ENCODE measurements at regions not wholly inside any gene's neighbourhood (a gene's known extent, or its start where the extent isn't known, plus 50 kb on each side); places are given as distances from the start of the nearest gene placed in this dataset.
"Not testable (repeated sequence)": the region's sequence is repeated elsewhere in the genome, so short reads cannot be mapped to it uniquely, and the experiment has no call there.

DNA sequence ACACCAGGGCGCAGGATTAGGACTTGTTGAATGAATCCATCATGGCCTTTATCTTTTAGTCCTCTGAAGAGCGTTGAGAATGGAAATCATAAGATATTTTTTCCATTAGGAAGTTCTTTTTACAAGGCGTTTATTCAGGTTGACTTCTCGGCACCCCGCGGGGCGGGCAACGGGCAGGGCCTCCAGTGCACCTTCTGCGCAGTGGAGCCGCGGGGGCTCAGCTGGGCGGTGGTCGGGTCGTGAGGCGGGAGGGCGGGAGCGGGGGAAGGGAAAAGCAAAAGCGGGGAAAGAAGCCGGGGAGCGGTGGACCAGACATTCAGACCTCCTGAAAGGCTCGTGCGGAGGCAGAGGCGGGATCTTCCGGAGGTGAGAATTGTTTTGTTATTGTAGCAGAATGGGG is 258.3 kb upstream of the NOTCH2NLA start:
- H3K9me3 ChIP-seq (ENCODE audit: low read length); H3K9ac ChIP-seq (ENCODE audit: low read length); H3K36me3 ChIP-seq (ENCODE audit: insufficient read depth, low read length); H3F3A ChIP-seq (ENCODE audit: insufficient read depth, low read length); H3K27ac ChIP-seq (ENCODE audit: low read depth, low read length, poor library complexity, severe bottlenecking); H4K20me1 ChIP-seq (ENCODE audit: insufficient read depth, low read length); H3K27me3 ChIP-seq (ENCODE audit: insufficient read depth, low read length); H2AFZ ChIP-seq (ENCODE audit: low read length); H3K4me1 ChIP-seq (ENCODE audit: insufficient read depth, low read length, severe bottlenecking); H3K79me2 ChIP-seq (ENCODE audit: insufficient read depth, low read length); H3K9me2 ChIP-seq (ENCODE audit: low read depth, low read length); H3K4me3 ChIP-seq (ENCODE audit: low read depth, low read length, poor library complexity, severe bottlenecking); H3K4me2 ChIP-seq (ENCODE audit: low read length): not testable (repeated sequence)

DNA sequence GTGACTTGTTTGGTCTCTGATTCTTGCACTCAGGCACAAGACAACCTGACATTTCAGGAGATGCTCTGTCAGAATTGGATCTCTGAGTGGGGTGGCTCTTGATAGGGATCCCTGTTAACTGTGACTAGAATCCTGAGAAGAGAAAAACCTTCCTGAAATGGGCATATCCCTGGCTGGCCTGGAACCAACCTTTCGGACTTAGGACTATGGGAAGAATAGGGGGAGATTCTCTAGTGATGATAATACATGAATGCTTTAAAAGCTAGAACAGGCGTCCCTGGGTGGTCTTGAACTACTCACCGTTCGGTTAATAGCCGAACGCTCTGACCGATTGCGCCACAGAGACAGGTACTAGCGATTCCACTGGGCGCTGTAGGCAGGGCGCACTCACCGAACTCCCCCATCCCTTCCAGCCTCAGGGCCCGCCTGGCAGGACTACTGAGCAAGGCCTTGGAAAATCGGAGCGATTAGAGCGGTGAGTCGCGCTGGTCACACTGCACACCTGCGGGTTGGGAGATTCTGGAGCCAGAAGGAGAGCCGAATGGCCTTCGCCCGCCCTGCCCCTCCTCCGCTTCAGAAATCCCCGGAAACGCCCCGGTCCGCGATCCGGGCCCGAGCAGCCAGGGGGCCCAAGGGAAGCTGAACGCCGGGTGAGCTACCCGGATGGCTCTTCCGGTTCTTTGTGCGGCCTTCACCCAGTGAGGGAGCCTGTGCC is 257.6 kb upstream of the NOTCH2NLA start:
- not testable (repeated sequence) for H3K36me3 ChIP-seq (ENCODE audit: insufficient read depth, low read length); H3K79me2 ChIP-seq (ENCODE audit: insufficient read depth, low read length); H2AFZ ChIP-seq (ENCODE audit: low read length); H3K4me1 ChIP-seq (ENCODE audit: insufficient read depth, low read length, severe bottlenecking); H3F3A ChIP-seq (ENCODE audit: insufficient read depth, low read length); H3K9ac ChIP-seq (ENCODE audit: low read length); H3K9me2 ChIP-seq (ENCODE audit: low read depth, low read length); H3K27me3 ChIP-seq (ENCODE audit: insufficient read depth, low read length); H3K4me3 ChIP-seq (ENCODE audit: low read depth, low read length, poor library complexity, severe bottlenecking); H3K27ac ChIP-seq (ENCODE audit: low read depth, low read length, poor library complexity, severe bottlenecking); H3K9me3 ChIP-seq (ENCODE audit: low read length); H4K20me1 ChIP-seq (ENCODE audit: insufficient read depth, low read length); H3K4me2 ChIP-seq (ENCODE audit: low read length)

DNA sequence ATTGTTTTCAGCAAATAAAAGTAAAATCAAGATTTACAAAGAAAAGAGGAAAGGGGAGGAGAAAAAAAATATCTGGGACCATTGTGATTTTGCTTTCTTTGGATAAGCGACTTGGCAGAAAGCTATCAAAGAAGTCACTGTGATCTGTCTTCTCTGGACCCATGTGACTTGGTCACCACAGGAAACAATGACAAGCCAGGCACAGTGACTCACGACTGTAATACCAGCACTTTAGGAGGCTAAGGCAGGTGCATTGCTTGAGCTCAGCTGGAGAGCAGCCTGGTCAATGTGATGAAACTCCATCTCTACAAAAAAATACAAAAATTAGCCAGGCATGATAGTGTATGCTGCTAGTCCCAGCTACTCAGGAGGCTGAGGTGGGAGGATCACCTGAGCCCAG is 255.4 kb upstream of the NOTCH2NLA start:
- not testable (repeated sequence) for H3K9ac ChIP-seq (ENCODE audit: low read length); H3K36me3 ChIP-seq (ENCODE audit: insufficient read depth, low read length); H3K9me2 ChIP-seq (ENCODE audit: low read depth, low read length); H2AFZ ChIP-seq (ENCODE audit: low read length); H3K4me3 ChIP-seq (ENCODE audit: low read depth, low read length, poor library complexity, severe bottlenecking); H3K9me3 ChIP-seq (ENCODE audit: low read length); H3K27me3 ChIP-seq (ENCODE audit: insufficient read depth, low read length); H3K4me2 ChIP-seq (ENCODE audit: low read length); H3K79me2 ChIP-seq (ENCODE audit: insufficient read depth, low read length); H3K27ac ChIP-seq (ENCODE audit: low read depth, low read length, poor library complexity, severe bottlenecking); H4K20me1 ChIP-seq (ENCODE audit: insufficient read depth, low read length); H3K4me1 ChIP-seq (ENCODE audit: insufficient read depth, low read length, severe bottlenecking); H3F3A ChIP-seq (ENCODE audit: insufficient read depth, low read length)

DNA sequence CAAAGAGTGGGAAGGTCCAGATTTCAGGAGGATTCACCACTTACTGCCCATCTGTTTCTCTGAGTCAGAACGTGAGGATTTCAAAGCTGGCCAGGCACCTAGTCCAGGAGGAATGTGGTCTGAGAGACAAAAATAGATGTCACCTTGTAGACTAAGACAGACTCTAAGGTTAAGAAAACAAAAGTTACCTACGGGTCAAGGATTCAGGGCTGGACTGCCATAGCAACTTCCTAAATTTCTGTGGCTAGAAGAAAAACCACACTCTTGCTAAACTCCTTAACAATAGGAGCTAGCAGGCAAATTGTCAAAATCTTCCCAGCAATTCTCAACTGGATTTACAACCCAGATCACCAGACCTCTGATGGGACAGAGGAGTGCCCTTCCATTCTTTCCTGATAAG is 250.4 kb upstream of the NOTCH2NLA start:
- not testable (repeated sequence) for H3K79me2 ChIP-seq (ENCODE audit: insufficient read depth, low read length); H3K27ac ChIP-seq (ENCODE audit: low read depth, low read length, poor library complexity, severe bottlenecking); H2AFZ ChIP-seq (ENCODE audit: low read length); H3F3A ChIP-seq (ENCODE audit: insufficient read depth, low read length); H3K4me1 ChIP-seq (ENCODE audit: insufficient read depth, low read length, severe bottlenecking); H3K9me3 ChIP-seq (ENCODE audit: low read length); H3K27me3 ChIP-seq (ENCODE audit: insufficient read depth, low read length); H3K36me3 ChIP-seq (ENCODE audit: insufficient read depth, low read length); H3K4me2 ChIP-seq (ENCODE audit: low read length); H3K9me2 ChIP-seq (ENCODE audit: low read depth, low read length); H3K4me3 ChIP-seq (ENCODE audit: low read depth, low read length, poor library complexity, severe bottlenecking); H4K20me1 ChIP-seq (ENCODE audit: insufficient read depth, low read length); H3K9ac ChIP-seq (ENCODE audit: low read length)

DNA sequence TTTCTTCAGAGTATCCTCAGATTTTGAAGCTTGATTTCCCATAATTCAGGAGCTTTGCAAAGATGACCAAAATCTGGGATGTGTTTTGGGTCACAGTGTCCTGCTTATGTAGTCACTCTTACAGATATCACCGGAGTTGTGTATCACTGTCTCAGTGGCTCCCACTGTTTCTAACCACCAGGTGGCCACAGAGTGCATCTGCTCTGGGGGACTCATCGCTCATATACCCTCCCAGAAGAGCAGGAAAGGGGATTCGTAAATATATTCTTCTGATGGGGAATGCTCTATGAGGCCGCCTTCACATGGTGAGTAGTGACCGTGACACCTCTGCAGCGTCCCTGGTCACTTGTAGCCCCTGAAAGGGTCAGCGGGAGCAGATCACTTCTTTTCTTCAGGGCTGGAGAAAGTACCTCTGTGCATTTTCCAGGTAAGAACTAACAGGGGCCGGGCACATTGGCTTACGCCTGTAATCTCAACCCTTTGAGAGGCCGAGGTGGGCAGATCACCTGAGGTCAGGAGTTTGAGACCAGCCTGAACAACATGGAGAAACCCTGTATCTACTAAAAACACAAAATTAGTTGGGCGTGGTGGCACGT is 249.4 kb upstream of the NOTCH2NLA start:
- H3K27ac ChIP-seq (ENCODE audit: low read depth, low read length, poor library complexity, severe bottlenecking); H3K79me2 ChIP-seq (ENCODE audit: insufficient read depth, low read length); H4K20me1 ChIP-seq (ENCODE audit: insufficient read depth, low read length); H3K4me2 ChIP-seq (ENCODE audit: low read length); H3K9ac ChIP-seq (ENCODE audit: low read length); H3K9me3 ChIP-seq (ENCODE audit: low read length); H3K36me3 ChIP-seq (ENCODE audit: insufficient read depth, low read length); H3F3A ChIP-seq (ENCODE audit: insufficient read depth, low read length); H3K4me1 ChIP-seq (ENCODE audit: insufficient read depth, low read length, severe bottlenecking); H3K9me2 ChIP-seq (ENCODE audit: low read depth, low read length); H2AFZ ChIP-seq (ENCODE audit: low read length); H3K27me3 ChIP-seq (ENCODE audit: insufficient read depth, low read length); H3K4me3 ChIP-seq (ENCODE audit: low read depth, low read length, poor library complexity, severe bottlenecking): not testable (repeated sequence)
- TF ChIP-seq, protein P1, sequence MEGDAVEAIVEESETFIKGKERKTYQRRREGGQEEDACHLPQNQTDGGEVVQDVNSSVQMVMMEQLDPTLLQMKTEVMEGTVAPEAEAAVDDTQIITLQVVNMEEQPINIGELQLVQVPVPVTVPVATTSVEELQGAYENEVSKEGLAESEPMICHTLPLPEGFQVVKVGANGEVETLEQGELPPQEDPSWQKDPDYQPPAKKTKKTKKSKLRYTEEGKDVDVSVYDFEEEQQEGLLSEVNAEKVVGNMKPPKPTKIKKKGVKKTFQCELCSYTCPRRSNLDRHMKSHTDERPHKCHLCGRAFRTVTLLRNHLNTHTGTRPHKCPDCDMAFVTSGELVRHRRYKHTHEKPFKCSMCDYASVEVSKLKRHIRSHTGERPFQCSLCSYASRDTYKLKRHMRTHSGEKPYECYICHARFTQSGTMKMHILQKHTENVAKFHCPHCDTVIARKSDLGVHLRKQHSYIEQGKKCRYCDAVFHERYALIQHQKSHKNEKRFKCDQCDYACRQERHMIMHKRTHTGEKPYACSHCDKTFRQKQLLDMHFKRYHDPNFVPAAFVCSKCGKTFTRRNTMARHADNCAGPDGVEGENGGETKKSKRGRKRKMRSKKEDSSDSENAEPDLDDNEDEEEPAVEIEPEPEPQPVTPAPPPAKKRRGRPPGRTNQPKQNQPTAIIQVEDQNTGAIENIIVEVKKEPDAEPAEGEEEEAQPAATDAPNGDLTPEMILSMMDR (IDR thresholded peaks at IDR 0.05; ENCODE audit: low read length) = peak; percentile 50

DNA sequence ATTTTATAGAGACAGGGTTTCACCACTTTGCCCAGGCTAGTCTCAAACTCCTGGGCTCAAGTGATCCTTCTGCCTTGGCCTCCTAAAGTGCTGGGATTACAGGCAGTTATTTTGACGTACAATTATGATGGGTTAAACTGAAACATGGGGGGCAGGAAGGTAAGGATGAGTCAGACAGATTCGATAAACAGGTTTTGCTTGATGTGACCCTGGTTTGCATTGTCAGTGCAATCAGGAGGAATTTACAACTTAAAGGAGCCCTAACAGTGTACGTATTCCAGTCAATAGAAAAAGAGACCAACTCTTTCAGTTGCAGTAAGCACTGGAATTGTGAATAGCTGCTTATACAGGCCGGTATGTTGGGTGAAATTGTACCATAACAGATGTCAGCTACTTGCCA is 246.3 kb upstream of the NOTCH2NLA start:
- not testable (repeated sequence) for H2AFZ ChIP-seq (ENCODE audit: low read length); H3K9ac ChIP-seq (ENCODE audit: low read length); H3K79me2 ChIP-seq (ENCODE audit: insufficient read depth, low read length); H3K27me3 ChIP-seq (ENCODE audit: insufficient read depth, low read length); H3K27ac ChIP-seq (ENCODE audit: low read depth, low read length, poor library complexity, severe bottlenecking); H3K4me2 ChIP-seq (ENCODE audit: low read length); H4K20me1 ChIP-seq (ENCODE audit: insufficient read depth, low read length); H3K4me1 ChIP-seq (ENCODE audit: insufficient read depth, low read length, severe bottlenecking); H3K36me3 ChIP-seq (ENCODE audit: insufficient read depth, low read length); H3K9me2 ChIP-seq (ENCODE audit: low read depth, low read length); H3K4me3 ChIP-seq (ENCODE audit: low read depth, low read length, poor library complexity, severe bottlenecking); H3F3A ChIP-seq (ENCODE audit: insufficient read depth, low read length); H3K9me3 ChIP-seq (ENCODE audit: low read length)

DNA sequence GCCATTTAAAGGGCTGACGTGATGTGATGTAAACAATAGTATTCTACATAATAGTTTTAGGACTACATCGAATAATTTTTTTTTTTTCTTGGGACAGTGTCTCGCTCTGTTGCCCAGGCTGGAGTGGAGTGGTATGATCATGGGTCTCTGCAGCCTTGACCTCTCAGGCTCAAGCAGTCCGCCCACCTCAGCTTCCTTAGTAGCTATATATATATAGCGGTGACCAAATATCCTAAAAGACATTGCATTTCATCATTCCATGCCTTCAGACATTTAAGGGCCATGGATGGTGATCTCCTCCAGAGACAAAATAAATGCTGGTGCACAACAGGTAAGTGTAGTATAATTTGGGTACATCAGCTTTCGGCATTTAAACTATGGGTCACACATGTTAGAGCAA is 245.4 kb upstream of the NOTCH2NLA start:
- not testable (repeated sequence) for H3K4me2 ChIP-seq (ENCODE audit: low read length); H3K9ac ChIP-seq (ENCODE audit: low read length); H3K4me1 ChIP-seq (ENCODE audit: insufficient read depth, low read length, severe bottlenecking); H3K4me3 ChIP-seq (ENCODE audit: low read depth, low read length, poor library complexity, severe bottlenecking); H3K9me2 ChIP-seq (ENCODE audit: low read depth, low read length); H4K20me1 ChIP-seq (ENCODE audit: insufficient read depth, low read length); H3K27me3 ChIP-seq (ENCODE audit: insufficient read depth, low read length); H3K36me3 ChIP-seq (ENCODE audit: insufficient read depth, low read length); H3F3A ChIP-seq (ENCODE audit: insufficient read depth, low read length); H3K79me2 ChIP-seq (ENCODE audit: insufficient read depth, low read length); H2AFZ ChIP-seq (ENCODE audit: low read length); H3K27ac ChIP-seq (ENCODE audit: low read depth, low read length, poor library complexity, severe bottlenecking); H3K9me3 ChIP-seq (ENCODE audit: low read length)
